Kidney capillary endothelial cell (primary cell): ENCODE measurements at regions not wholly inside any gene's neighbourhood (a gene's known extent, or its start where the extent isn't known, plus 50 kb on each side); places are given as distances from the start of the nearest gene placed in this dataset.
"Not testable (repeated sequence)": the region's sequence is repeated elsewhere in the genome, so short reads cannot be mapped to it uniquely, and the experiment has no call there.

ENCODE experiments used
- DNase-seq: peaks from one replicate; pipeline ENCODE4 v3.0.0-alpha.2; 2018; ENCODE audit warnings: low spot score

- no peak for DNase-seq
Observed at GRCh38 chr12:67042697-67043131, 226.4 kb upstream of the CAND1 start.

- no peak for DNase-seq
Observed at GRCh38 chr12:67043771-67044170, 225.4 kb upstream of the CAND1 start.

GRCh38 chr12:67045650-67046049, 223.5 kb upstream of the CAND1 start:
- no peak for DNase-seq

- DNase-seq, result no peak
Observed at GRCh38 chr12:67046062-67046461, 223.1 kb upstream of the CAND1 start.

- no peak for DNase-seq
Observed at GRCh38 chr12:67047634-67048033, 221.5 kb upstream of the CAND1 start.

- no peak for DNase-seq
Observed at GRCh38 chr12:67048371-67048770, 220.8 kb upstream of the CAND1 start.

GRCh38 chr12:67049199-67049598, 220.0 kb upstream of the CAND1 start:
- not testable (repeated sequence) for DNase-seq

GRCh38 chr12:67052981-67053380, 216.2 kb upstream of the CAND1 start:
- no peak for DNase-seq

- no peak for DNase-seq
Observed at GRCh38 chr12:67056329-67056728, 212.8 kb upstream of the CAND1 start.

GRCh38 chr12:67057072-67057471, 212.1 kb upstream of the CAND1 start:
- DNase-seq, result no peak

- DNase-seq, result no peak
Observed at GRCh38 chr12:67062193-67062592, 207.0 kb upstream of the CAND1 start.

GRCh38 chr12:67067453-67068203, 201.5 kb upstream of the CAND1 start:
- DNase-seq, result no peak

- no peak for DNase-seq
Observed at GRCh38 chr12:67068204-67068731, 200.9 kb upstream of the CAND1 start.

GRCh38 chr12:67068761-67069450, 200.3 kb upstream of the CAND1 start:
- DNase-seq, result peak; percentile 12

GRCh38 chr12:67069451-67070306, 199.5 kb upstream of the CAND1 start:
- peak; percentile 8 for DNase-seq

- DNase-seq, result no peak
Observed at GRCh38 chr12:67070307-67070600, 198.9 kb upstream of the CAND1 start.

GRCh38 chr12:67070604-67071003, 198.6 kb upstream of the CAND1 start:
- no peak for DNase-seq

GRCh38 chr12:67072281-67072680, 196.9 kb upstream of the CAND1 start:
- not testable (repeated sequence) for DNase-seq

GRCh38 chr12:67073336-67073735, 195.8 kb upstream of the CAND1 start:
- no peak for DNase-seq

GRCh38 chr12:67074072-67074471, 195.1 kb upstream of the CAND1 start:
- DNase-seq, result no peak

GRCh38 chr12:67077617-67078016, 191.5 kb upstream of the CAND1 start:
- no peak for DNase-seq

GRCh38 chr12:67078957-67079356, 190.2 kb upstream of the CAND1 start:
- DNase-seq, result no peak

- DNase-seq, result no peak
Observed at GRCh38 chr12:67080637-67081036, 188.5 kb upstream of the CAND1 start.
